Coronary artery (tissue), 2 donors: ENCODE measurements at regions not wholly inside any gene's neighbourhood (a gene's known extent, or its start where the extent isn't known, plus 50 kb on each side); places are given as distances from the start of the nearest gene placed in this dataset.
"Not testable (repeated sequence)": the region's sequence is repeated elsewhere in the genome, so short reads cannot be mapped to it uniquely, and the experiment has no call there.

ENCODE experiments used
- DNase-seq: peaks from one replicate; pipeline ENCODE4 v3.0.0-alpha.2; 2017; ENCODE audit warnings: low spot score
- H3K27ac ChIP-seq, 2 donors: fragments of 200-600 bp; sonication (generic); one replicate each; pipeline ENCODE4 v1.5.1; 2016 to 2019
- H3K4me3 ChIP-seq: fragments of 200-600 bp; sonication (generic); 2 replicates; pipeline ENCODE4 v1.5.1; 2016; ENCODE audit warnings: mild to moderate bottlenecking, moderate library complexity
- TF ChIP-seq, protein P1 (sequence below): fragments of 200-600 bp; sonication (generic); IDR thresholded peaks from one replicate; pipeline ENCODE4 v1.5.1; 2019; ENCODE audit warnings: antibody characterized with exemption

DNA sequence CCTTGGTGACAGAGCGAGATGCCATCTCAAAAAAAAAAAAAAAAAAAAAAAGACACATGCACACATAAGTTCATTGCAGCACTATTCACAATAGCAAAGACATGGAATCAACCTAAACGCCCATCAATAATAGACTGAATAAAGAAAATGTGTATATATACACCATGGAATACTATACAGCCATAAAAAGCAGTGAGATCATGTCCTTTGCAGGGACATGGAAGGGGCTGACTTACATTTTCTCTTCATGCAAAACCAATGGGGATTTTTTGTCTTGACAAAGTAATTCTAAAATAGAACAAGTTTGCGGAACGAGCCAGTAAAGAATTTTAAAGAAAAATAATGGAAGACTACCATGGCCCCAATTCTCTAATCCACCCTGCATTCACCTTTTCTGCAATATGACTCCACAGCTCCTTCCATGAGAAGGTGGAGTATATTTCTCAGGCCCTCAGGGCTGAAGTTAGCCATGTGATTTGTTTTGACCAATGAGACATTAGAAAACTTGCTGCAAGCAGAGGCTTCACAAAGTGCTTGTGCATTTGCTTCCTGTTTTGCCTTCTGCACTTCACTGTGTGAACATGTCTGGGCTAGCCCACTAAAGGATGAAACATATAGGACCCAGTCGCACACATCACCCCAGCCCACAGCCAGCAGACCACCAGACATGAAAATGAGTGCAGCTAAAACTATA is 78.8 kb upstream of the NR5A2 start:
- no peak overlapping the region for H3K27ac ChIP-seq
- no peak for DNase-seq
- TF ChIP-seq, protein P1, sequence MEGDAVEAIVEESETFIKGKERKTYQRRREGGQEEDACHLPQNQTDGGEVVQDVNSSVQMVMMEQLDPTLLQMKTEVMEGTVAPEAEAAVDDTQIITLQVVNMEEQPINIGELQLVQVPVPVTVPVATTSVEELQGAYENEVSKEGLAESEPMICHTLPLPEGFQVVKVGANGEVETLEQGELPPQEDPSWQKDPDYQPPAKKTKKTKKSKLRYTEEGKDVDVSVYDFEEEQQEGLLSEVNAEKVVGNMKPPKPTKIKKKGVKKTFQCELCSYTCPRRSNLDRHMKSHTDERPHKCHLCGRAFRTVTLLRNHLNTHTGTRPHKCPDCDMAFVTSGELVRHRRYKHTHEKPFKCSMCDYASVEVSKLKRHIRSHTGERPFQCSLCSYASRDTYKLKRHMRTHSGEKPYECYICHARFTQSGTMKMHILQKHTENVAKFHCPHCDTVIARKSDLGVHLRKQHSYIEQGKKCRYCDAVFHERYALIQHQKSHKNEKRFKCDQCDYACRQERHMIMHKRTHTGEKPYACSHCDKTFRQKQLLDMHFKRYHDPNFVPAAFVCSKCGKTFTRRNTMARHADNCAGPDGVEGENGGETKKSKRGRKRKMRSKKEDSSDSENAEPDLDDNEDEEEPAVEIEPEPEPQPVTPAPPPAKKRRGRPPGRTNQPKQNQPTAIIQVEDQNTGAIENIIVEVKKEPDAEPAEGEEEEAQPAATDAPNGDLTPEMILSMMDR: no peak
- no peak overlapping the region for H3K4me3 ChIP-seq

DNA sequence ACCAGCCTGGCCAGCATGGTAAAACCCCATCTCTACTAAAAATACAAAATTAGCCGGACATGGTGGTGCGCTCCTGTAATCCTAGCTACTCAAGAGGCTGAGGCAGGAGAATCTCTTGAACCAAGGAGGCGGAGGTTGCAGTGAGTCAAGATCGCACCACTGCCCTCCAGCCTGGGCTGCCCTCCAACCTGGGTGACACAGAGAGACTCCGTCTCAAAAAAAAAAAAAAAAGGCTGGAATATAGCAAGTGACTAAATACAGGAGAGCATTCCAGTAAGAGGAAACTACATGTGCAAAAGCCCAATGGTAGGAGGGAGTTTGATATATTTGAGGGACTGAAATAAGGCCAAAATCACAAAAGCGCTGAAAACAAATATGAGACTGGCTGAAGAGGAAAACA is 76.5 kb upstream of the NR5A2 start:
- not testable (repeated sequence) for H3K27ac ChIP-seq, H3K4me3 ChIP-seq, DNase-seq

DNA sequence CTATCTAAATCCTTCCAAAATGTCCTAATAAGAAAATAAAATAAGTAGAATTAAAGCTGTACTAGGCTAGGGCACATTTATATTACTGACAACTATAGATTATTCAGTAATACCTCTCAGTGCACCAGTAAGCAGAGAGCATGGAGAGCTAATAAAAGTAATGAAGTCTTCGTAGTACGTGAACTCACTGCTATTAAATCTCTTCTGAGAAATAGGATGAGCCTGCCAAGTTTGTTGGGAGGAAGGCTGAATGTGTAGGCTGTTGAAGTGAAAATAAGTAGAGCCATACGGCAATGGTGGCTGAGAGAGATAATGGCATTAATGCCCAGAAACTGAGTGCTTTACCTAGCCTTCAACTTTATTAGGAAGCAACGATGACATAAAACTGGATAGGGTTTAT is 73.9 kb upstream of the NR5A2 start:
- Histone ChIP-seq H3K27ac (no peak overlapping the region), H3K4me3 (no peak overlapping the region)
- TF ChIP-seq, protein P1: no peak
- no peak for DNase-seq

DNA sequence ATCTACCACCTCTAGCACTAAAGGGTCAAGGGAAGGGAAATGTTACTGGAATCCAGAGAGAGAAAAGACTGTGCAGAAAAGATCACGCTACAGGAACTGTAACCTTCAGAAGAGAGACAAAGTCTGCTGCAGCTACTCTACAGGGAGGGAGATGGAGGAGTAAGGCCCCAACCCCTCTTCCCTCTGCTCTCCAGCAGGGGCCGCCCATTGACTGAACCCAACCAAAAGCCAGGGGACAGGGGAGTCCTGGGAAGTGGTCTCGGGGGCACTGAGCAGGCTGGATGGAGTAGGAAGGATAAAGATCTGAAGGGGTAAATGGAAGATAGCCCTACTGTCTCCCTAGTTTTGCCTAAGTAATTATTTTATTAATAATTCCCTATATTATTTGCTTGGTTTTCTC is 72.8 kb upstream of the NR5A2 start:
- TF ChIP-seq, protein P1: no peak
- Histone ChIP-seq H3K4me3 (no peak overlapping the region), H3K27ac (no peak overlapping the region)
- DNase-seq: no peak

DNA sequence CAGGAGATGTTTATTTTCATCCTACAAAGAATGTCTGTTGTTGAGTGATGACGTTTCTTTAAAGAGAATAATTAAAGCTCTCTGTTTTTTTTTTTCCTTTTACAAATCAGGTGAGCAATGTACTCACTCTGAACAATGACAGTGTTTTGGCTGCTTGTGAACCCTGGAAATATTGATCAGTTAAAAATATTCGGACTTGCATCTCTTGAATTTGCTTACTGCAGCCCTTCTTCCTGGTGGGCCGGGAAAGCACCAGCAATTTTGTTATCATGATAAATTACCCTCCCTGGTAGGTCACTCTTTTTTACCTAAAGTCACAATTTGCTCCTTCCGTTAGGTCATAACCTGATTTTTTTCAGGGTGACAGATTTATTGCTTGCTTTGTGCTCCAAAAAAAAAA is 72.3 kb upstream of the NR5A2 start:
- no peak for DNase-seq
- Histone ChIP-seq H3K4me3 (no peak overlapping the region), H3K27ac (no peak overlapping the region)
- TF ChIP-seq, protein P1: no peak

DNA sequence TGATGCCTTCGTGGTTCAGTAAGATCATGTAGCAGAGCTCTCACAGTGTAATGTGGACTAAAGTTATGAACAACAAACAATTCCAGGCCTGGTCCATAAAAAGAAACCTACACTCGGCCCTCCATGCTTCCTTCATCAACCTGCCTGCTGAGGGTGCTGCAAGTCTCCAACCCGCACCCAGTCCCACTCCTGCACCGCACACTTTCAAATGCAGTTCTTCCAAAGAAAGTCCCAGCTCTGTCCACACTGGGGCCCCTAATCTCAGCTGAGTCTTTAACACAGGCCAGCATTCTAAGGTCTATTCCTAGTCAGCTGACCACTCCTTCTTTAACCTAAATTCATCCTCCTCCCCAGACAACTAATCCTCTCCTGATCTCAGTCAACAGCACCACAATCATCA is 71.5 kb upstream of the NR5A2 start:
- Histone ChIP-seq H3K4me3 (no peak overlapping the region), H3K27ac (no peak overlapping the region)
- TF ChIP-seq, protein P1: no peak
- no peak for DNase-seq

DNA sequence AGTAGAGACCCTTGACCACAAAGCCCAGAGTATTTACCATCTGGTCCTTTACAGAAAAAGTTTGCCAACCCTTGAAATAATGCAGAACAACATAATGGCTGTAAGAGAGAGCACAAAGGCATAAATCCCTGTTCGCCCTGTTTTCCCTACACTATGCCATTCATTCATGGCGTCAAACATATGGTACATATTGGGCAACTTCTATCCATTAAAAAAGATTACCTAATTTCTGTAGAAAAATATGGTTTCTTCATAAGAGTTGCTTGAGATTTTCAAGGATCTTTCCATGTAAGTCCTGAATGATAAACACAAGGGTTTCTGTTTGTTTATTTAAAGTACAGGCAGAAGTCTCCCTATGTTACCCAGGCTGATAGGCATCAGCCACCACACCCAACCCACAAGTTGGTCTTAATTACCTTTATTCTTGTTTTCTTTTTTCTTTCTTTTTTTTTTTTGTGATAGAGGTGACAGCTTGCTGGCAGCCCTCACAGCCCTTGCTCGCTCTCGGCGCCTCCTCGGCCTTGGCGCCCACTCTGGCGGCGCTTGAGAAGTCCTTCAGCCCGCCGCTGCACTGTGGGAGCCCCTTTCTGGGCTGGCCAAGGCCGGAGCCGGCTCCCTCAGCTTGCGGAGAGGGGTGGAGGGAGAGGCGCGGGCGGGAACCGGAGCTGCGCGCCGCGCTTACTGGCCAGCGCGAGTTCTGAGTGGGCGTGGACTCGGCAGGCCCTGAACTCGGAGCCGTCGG is 68.3 kb upstream of the NR5A2 start:
- DNase-seq: no peak
- Histone ChIP-seq H3K27ac (no peak overlapping the region), H3K4me3 (no peak overlapping the region)
- TF ChIP-seq, protein P1: no peak
